Naive thymus-derived CD4-positive, alpha-beta T cell (primary cell): ENCODE measurements at regions not wholly inside any gene's neighbourhood (a gene's known extent, or its start where the extent isn't known, plus 50 kb on each side); places are given as distances from the start of the nearest gene placed in this dataset.
A peak's percentile ranks its signal among the peaks of the same experiment; 100 is the strongest.

Experiments used
- ATAC-seq: fragments of 150-1000 bp; cut with Tn5 transposase; 2 replicates; pipeline ENCODE4 v1.10.0; 2021; ENCODE audit warnings: mild to moderate bottlenecking, moderate library complexity
- CTCF ChIA-PET: fragments of 350-600 bp; sonication (Branson Sonifier 250); formaldehyde crosslinking; loops from one replicate; lab custom pipeline; 2021; ENCODE audit warnings: antibody characterized with exemption; lab: Charles Lee
- POLR2A ChIA-PET: fragments of 350-600 bp; sonication (Branson Sonifier 250); formaldehyde crosslinking; loops from one replicate; lab custom pipeline; 2021; ENCODE audit warnings: antibody characterized with exemption, inconsistent platforms; lab: Charles Lee
- DNase-seq, 9 donors: peaks; one replicate each; pipeline versions ENCODE4 v3.0.0 to v3.0.0-alpha.2; 2020 to 2022; ENCODE audit warnings: mixed read lengths in 1 of 9
- H3K27ac ChIP-seq: one replicate; pipeline ENCODE4 v1.7.0; 2013; ENCODE audit warnings: mild to moderate bottlenecking, low read depth, low read length, moderate library complexity
- H3K27me3 ChIP-seq, 2 donors: one replicate each; pipeline ENCODE4 v1.7.0; 2013; ENCODE audit warnings: low read length in 2 of 2, mild to moderate bottlenecking in 2 of 2, moderate library complexity in 2 of 2; ENCODE audit not compliant: control insufficient read depth in 2 of 2, insufficient read depth in 2 of 2
- H3K36me3 ChIP-seq, 3 experiments: 1 replicate in 2 of 3; 2 replicates in 1 of 3; pipeline ENCODE4 v1.7.0; 2013; ENCODE audit warnings: low read length in 3 of 3, mild to moderate bottlenecking in 3 of 3, moderate library complexity in 1 of 3; ENCODE audit not compliant: insufficient read depth in 3 of 3, control insufficient read depth in 2 of 3
- H3K4me1 ChIP-seq, 2 donors: one replicate each; pipeline ENCODE4 v1.7.0; 2013; ENCODE audit warnings: low read length in 2 of 2, mild to moderate bottlenecking in 2 of 2, moderate library complexity in 1 of 2; ENCODE audit not compliant: control insufficient read depth in 2 of 2, insufficient read depth in 2 of 2
- H3K4me3 ChIP-seq: 2 replicates; pipeline ENCODE4 v1.7.0; 2013; ENCODE audit warnings: mild to moderate bottlenecking, low read length
- H3K9me3 ChIP-seq, 3 experiments: 1 replicate in 2 of 3; 2 replicates in 1 of 3; pipeline ENCODE4 v1.7.0; 2013; ENCODE audit warnings: low read length in 3 of 3; ENCODE audit not compliant: control insufficient read depth in 2 of 3
- H3K27ac Mint-ChIP-seq, 9 donors: one replicate each; pipeline ENCODE4 v1.8.0; 2020 to 2022; ENCODE audit warnings: mixed read lengths in 9 of 9, mild to moderate bottlenecking in 8 of 9, moderate library complexity in 5 of 9, inconsistent platforms in 2 of 9
- H3K27me3 Mint-ChIP-seq, 5 donors: one replicate each; pipeline ENCODE4 v1.8.0; 2021 to 2022; ENCODE audit warnings: mixed read lengths in 5 of 5, mild to moderate bottlenecking in 1 of 5
- H3K36me3 Mint-ChIP-seq, 5 donors: one replicate each; pipeline ENCODE4 v1.8.0; 2020 to 2022; ENCODE audit warnings: mixed read lengths in 5 of 5, mild to moderate bottlenecking in 3 of 5, inconsistent platforms in 1 of 5
- H3K4me1 Mint-ChIP-seq, 7 donors: one replicate each; pipeline ENCODE4 v1.8.0; 2020 to 2022; ENCODE audit warnings: mixed read lengths in 7 of 7, mild to moderate bottlenecking in 3 of 7, inconsistent platforms in 1 of 7
- H3K4me3 Mint-ChIP-seq, 10 donors: one replicate each; pipeline ENCODE4 v1.8.0; 2020 to 2022; ENCODE audit warnings: mild to moderate bottlenecking in 10 of 10, mixed read lengths in 10 of 10, moderate library complexity in 6 of 10, inconsistent platforms in 2 of 10
- H3K9me3 Mint-ChIP-seq, 11 donors: one replicate each; pipeline ENCODE4 v1.8.0; 2020 to 2022; ENCODE audit warnings: mixed read lengths in 11 of 11, mild to moderate bottlenecking in 4 of 11, inconsistent platforms in 1 of 11, moderate library complexity in 1 of 11
- intact Hi-C, 2 donors: fragments of 100-400 bp; cut with micrococcal nuclease; formaldehyde crosslinking; loops; one replicate each; pipeline ENCODE4 v1.15.1; 2023

DNA sequence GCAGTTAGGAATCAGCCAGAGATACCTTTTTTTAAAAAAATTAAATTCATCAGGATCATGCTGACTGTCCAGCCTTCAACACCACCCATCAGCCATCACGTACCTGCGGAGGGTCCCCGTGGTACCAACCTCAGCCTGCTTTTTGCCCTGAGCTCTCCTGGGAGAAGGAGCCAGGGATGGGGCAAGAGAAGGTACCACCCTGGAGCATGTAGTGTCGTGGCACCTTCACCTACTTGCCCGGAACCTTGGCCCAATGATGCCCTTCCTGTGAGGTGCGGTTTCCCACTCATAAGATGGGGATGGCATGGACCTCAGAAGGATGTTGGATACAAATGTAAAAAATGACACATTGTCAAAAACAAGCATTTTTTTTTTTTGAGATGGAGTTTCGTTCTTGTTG lies 88.4 kb upstream of the C1orf174 start:
- Mint-ChIP-seq H3K4me3 (no peak overlapping the region), H3K27me3 (peaks cover 0 to 26% (median 19%) of the 10 kb centered on the region in 5 donors), H3K36me3 (peaks cover 0 to 2% (median 0%) of the 10 kb centered on the region in 5 donors), H3K4me1 (no peaks in the 10 kb centered on the region), H3K27ac (no peak overlapping the region), H3K9me3 (peaks cover 0 to 9% (median 3%) of the 10 kb centered on the region in 11 donors)
- ATAC-seq = no peak
- intact Hi-C loops = no loop called here
- Histone ChIP-seq H3K9me3 (no peaks in the 10 kb centered on the region), H3K4me3 (no peak overlapping the region), H3K27ac (no peak overlapping the region), H3K4me1 (no peaks in the 10 kb centered on the region), H3K27me3 (no peaks in the 10 kb centered on the region), H3K36me3 (no peaks in the 10 kb centered on the region)
- ChIA-PET CTCF (no interaction called here), POLR2A (no interaction called here)
- DNase-seq = no peak

DNA sequence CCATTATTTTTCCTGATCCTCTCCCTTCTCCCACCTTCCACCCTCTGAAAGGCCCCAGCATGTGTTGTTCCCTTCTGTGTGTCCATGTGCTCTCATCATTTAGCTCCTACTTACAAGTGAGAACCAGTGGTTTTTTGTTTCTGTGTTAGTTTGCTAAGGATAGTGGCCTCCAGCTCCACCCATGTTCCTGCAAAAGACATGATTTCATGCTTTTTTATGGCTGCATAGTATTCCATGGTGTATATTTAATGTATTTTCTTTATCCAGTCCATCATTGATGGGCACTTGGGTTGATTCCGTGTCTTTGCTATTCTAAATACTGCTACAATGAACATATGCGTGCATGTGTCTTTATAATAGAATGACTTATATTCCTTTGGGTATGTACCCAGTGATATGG lies 89.4 kb upstream of the C1orf174 start:
- Histone ChIP-seq H3K27me3 (no peaks in the 10 kb centered on the region), H3K9me3 (no peaks in the 10 kb centered on the region), H3K4me3 (no peak overlapping the region), H3K27ac (no peak overlapping the region), H3K4me1 (no peaks in the 10 kb centered on the region), H3K36me3 (no peaks in the 10 kb centered on the region)
- ChIA-PET CTCF (no interaction called here), POLR2A (no interaction called here)
- intact Hi-C loops = no loop called here
- DNase-seq = no peak
- no peak for ATAC-seq
- no peak overlapping the region for H3K4me3 Mint-ChIP-seq
- H3K9me3 Mint-ChIP-seq = peaks cover 0 to 9% (median 3%) of the 10 kb centered on the region in 11 donors
- no peaks in the 10 kb centered on the region for H3K4me1 Mint-ChIP-seq
- no peak overlapping the region for H3K27ac Mint-ChIP-seq
- H3K36me3 Mint-ChIP-seq = peaks cover 0 to 2% (median 0%) of the 10 kb centered on the region in 5 donors
- peaks cover 0 to 27% (median 19%) of the 10 kb centered on the region in 5 donors for H3K27me3 Mint-ChIP-seq

GRCh38 chr1:3992103-3992556 lies 92.1 kb upstream of the C1orf174 start:
- intact Hi-C loops = no loop called here
- POLR2A ChIA-PET = no interaction called here
- H3K4me1 Mint-ChIP-seq = no peaks in the 10 kb centered on the region
- H3K4me3 ChIP-seq = no peak overlapping the region
- H3K4me3 Mint-ChIP-seq = no peak overlapping the region
- CTCF ChIA-PET = no interaction called here
- no peaks in the 10 kb centered on the region for H3K9me3 ChIP-seq
- H3K36me3 ChIP-seq = no peaks in the 10 kb centered on the region
- ATAC-seq (no peak), DNase-seq (no peak)
- H3K27me3 Mint-ChIP-seq = peaks cover 0 to 33% (median 24%) of the 10 kb centered on the region in 5 donors
- H3K27ac Mint-ChIP-seq = peak overlapping the region in 1 of 9 donors; percentile 21
- no peaks in the 10 kb centered on the region for H3K4me1 ChIP-seq
- no peak overlapping the region for H3K27ac ChIP-seq
- no peaks in the 10 kb centered on the region for H3K27me3 ChIP-seq
- peaks cover 0 to 2% (median 0%) of the 10 kb centered on the region in 5 donors for H3K36me3 Mint-ChIP-seq
- peaks cover 0 to 9% (median 3%) of the 10 kb centered on the region in 11 donors for H3K9me3 Mint-ChIP-seq

GRCh38 chr1:3992746-3993145 lies 92.7 kb upstream of the C1orf174 start:
- intact Hi-C loops = no loop called here
- Mint-ChIP-seq H3K27me3 (peaks cover 0 to 37% (median 26%) of the 10 kb centered on the region in 5 donors), H3K27ac (no peak overlapping the region), H3K36me3 (peaks cover 0 to 2% (median 0%) of the 10 kb centered on the region in 5 donors), H3K4me1 (no peaks in the 10 kb centered on the region), H3K4me3 (no peak overlapping the region), H3K9me3 (peaks cover 0 to 9% (median 3%) of the 10 kb centered on the region in 11 donors)
- no peak overlapping the region for H3K27ac ChIP-seq
- ChIA-PET POLR2A (no interaction called here), CTCF (no interaction called here)
- H3K9me3 ChIP-seq = no peaks in the 10 kb centered on the region
- no peaks in the 10 kb centered on the region for H3K27me3 ChIP-seq
- DNase-seq (no peak), ATAC-seq (no peak)
- H3K4me1 ChIP-seq = no peaks in the 10 kb centered on the region
- H3K4me3 ChIP-seq = no peak overlapping the region
- no peaks in the 10 kb centered on the region for H3K36me3 ChIP-seq

- H3K27ac Mint-ChIP-seq = no peak overlapping the region
- no peak for DNase-seq
- H3K27me3 Mint-ChIP-seq = peaks cover 0 to 48% (median 32%) of the 10 kb centered on the region in 5 donors
- intact Hi-C loops = no loop called here
- H3K36me3 Mint-ChIP-seq = peaks cover 0 to 2% (median 0%) of the 10 kb centered on the region in 5 donors
- Histone ChIP-seq H3K27ac (no peak overlapping the region), H3K36me3 (no peaks in the 10 kb centered on the region), H3K9me3 (no peaks in the 10 kb centered on the region), H3K27me3 (no peaks in the 10 kb centered on the region), H3K4me1 (no peaks in the 10 kb centered on the region), H3K4me3 (no peak overlapping the region)
- H3K4me3 Mint-ChIP-seq = no peak overlapping the region
- CTCF ChIA-PET = no interaction called here
- peaks cover 0 to 9% (median 3%) of the 10 kb centered on the region in 11 donors for H3K9me3 Mint-ChIP-seq
- POLR2A ChIA-PET = no interaction called here
- H3K4me1 Mint-ChIP-seq = no peaks in the 10 kb centered on the region
- ATAC-seq = no peak
Measured at GRCh38 chr1:3993619-3994375, 93.7 kb upstream of the C1orf174 start.

DNA sequence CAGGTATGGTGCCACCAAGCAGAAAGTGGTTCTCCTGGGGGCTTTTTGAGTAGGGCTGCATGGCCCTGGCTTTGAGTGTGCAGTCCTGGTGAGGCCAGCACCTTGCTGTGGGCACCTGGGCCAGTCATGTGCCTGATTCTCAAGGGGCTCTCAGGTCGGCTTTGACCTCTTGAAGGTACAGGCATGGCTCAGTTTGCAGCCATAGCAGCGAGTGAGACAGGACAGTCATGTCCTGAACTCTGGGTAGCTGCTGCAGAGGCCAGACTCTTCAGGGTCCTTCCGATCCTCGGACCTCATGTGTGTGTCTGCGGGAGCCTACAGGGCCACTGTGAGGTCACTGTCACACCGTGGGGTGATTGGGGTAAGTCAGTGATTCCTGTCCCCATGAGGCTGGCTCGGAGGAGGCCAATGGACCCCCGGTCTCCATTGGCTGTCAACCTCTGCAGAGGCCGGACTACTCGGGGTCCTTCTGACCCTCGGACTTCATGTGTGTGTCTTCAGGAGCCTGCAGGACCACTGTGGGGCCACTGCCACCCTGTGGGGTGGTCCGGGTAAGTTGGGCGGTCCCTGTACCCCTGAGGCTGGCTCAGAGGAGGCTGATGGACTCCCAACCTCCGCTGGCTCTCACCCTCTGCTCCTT lies 95.2 kb upstream of the C1orf174 start:
- POLR2A ChIA-PET = no interaction called here
- CTCF ChIA-PET = no interaction called here
- no peaks in the 10 kb centered on the region for H3K4me1 Mint-ChIP-seq
- no peak overlapping the region for H3K27ac Mint-ChIP-seq
- no peak overlapping the region for H3K4me3 ChIP-seq
- intact Hi-C loops = no loop called here
- H3K4me1 ChIP-seq = no peaks in the 10 kb centered on the region
- DNase-seq (no peak), ATAC-seq (no peak)
- no peaks in the 10 kb centered on the region for H3K27me3 ChIP-seq
- no peaks in the 10 kb centered on the region for H3K36me3 ChIP-seq
- no peaks in the 10 kb centered on the region for H3K9me3 ChIP-seq
- peaks cover 0 to 9% (median 0%) of the 10 kb centered on the region in 11 donors for H3K9me3 Mint-ChIP-seq
- H3K4me3 Mint-ChIP-seq = no peak overlapping the region
- H3K27me3 Mint-ChIP-seq = peaks cover 0 to 48% (median 23%) of the 10 kb centered on the region in 5 donors
- no peak overlapping the region for H3K27ac ChIP-seq
- peaks cover 0 to 2% (median 0%) of the 10 kb centered on the region in 5 donors for H3K36me3 Mint-ChIP-seq
